ENCODE measurements at regions not wholly inside any gene's neighbourhood (a gene's known extent, or its start where the extent isn't known, plus 50 kb on each side); places are given as distances from the start of the nearest gene placed in this dataset.

DNA sequence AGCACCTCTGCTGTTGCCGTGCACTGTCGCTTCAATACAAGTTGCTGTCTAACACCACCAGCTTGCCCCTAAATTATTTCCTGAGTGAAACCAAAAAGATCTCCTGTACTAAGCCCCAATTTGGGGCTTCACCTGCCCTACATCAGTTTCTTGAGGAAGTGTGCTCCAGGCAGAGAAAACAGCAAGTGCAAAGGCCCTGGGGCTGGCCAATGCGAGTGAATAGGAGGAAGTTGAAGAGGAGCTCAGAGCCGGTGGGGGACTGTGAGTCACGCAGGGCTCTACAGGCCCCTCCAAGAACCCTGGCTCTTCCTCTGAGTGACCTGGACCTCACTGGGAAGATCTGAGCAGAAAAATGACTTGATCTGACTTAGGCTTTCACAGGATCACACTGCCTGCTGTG is 117.2 kb downstream of the IPO8 start:
- no peaks in the 10 kb centered on the region for H3K4me1 ChIP-seq
- TF ChIP-seq, protein P1, sequence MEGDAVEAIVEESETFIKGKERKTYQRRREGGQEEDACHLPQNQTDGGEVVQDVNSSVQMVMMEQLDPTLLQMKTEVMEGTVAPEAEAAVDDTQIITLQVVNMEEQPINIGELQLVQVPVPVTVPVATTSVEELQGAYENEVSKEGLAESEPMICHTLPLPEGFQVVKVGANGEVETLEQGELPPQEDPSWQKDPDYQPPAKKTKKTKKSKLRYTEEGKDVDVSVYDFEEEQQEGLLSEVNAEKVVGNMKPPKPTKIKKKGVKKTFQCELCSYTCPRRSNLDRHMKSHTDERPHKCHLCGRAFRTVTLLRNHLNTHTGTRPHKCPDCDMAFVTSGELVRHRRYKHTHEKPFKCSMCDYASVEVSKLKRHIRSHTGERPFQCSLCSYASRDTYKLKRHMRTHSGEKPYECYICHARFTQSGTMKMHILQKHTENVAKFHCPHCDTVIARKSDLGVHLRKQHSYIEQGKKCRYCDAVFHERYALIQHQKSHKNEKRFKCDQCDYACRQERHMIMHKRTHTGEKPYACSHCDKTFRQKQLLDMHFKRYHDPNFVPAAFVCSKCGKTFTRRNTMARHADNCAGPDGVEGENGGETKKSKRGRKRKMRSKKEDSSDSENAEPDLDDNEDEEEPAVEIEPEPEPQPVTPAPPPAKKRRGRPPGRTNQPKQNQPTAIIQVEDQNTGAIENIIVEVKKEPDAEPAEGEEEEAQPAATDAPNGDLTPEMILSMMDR (IDR thresholded peaks at IDR 0.05 in 4 of 5, conservative IDR thresholded peaks at IDR 0.05 in 1 of 5): no peak
- no peak for TF ChIP-seq POLR2A (IDR thresholded peaks at IDR 0.05)
- no peaks in the 10 kb centered on the region for H3K27me3 ChIP-seq
- no peak for ATAC-seq
- intact Hi-C loops (cut with DNase I; ENCODE audit: low total_unique reads) (no loop called here), in situ Hi-C loops (cut with MboI; ENCODE audit: low sequenced_read_pairs in 4 of 4) (no loop called here)
- H3K27ac ChIP-seq: no peak overlapping the region
- no peaks in the 10 kb centered on the region for H3K36me3 ChIP-seq
- DNase-seq: no peak
- H3K4me3 ChIP-seq: no peak overlapping the region
- H3K9me3 ChIP-seq: no peaks in the 10 kb centered on the region

DNA sequence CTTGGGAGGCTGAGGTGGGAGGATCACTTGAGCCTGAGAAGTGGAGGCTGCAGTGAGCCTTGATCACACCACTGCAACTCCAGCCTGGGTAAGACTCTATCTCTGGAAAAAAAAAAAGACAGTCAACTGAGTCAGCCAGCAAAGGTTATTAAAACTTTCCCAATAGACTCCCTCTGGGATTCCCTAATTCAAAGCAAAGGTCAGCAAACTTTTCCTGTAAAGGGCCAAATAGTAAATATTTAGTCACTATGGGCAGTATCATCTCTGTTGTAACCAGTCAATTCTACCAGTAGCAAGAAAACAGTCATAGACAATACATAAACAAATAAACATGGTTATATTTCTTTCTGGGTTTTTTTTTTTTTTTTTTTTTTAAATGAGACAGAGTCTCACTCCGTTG is 122.5 kb downstream of the IPO8 start:
- H3K27ac ChIP-seq: no peak overlapping the region

DNA sequence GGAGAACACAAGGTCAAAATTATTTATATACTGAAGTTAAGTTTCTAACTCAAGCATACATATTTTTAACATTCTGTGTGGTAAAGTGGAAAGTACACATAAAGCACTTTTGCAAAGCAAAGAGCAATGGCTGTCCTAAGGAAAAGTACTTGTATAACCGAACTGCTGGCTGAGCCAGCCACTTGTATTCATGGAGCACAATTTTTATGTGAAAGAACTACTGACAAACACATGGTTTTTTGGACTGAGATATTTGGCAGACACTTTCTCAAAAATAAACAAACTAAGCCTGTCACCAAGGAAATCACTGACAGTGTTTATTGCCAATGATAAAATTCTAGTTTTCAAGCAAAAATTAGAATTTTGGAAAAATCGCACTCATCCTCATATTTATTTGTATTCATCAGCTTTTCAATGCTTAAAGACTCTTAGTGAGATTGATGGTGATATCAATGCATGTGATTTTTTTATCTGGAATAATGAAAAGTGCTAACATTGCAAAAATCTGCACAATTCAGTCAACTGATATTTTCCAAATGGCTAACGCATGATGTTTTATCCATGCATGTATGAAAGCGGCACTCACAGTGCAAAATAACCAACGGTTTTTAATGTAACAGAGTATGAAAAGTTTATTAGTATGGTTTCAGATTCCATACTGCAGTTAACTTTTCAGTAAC is 125.3 kb downstream of the IPO8 start:
- Histone ChIP-seq H3K27ac (no peak overlapping the region), H3K4me3 (no peak overlapping the region), H3K27me3 (no peaks in the 10 kb centered on the region), H3K4me1 (no peaks in the 10 kb centered on the region), H3K9me3 (no peaks in the 10 kb centered on the region), H3K36me3 (no peaks in the 10 kb centered on the region)
- ATAC-seq (no peak), DNase-seq (no peak)
- in situ Hi-C loops (cut with MboI; ENCODE audit: low sequenced_read_pairs in 4 of 4): no loop called here
- intact Hi-C loops (cut with DNase I; ENCODE audit: low total_unique reads): no loop called here
- no peak for TF ChIP-seq POLR2A (IDR thresholded peaks at IDR 0.05)
- TF ChIP-seq, protein P1 (IDR thresholded peaks at IDR 0.05 in 4 of 5, conservative IDR thresholded peaks at IDR 0.05 in 1 of 5): no peak

More for the DNA sequence above, 122.5 kb downstream of the IPO8 start:
- intact Hi-C loops (cut with DNase I; ENCODE audit: low total_unique reads) (no loop called here), in situ Hi-C loops (cut with MboI; ENCODE audit: low sequenced_read_pairs in 4 of 4) (no loop called here)
- H3K4me3 ChIP-seq: no peak overlapping the region
- H3K36me3 ChIP-seq: no peaks in the 10 kb centered on the region
- no peaks in the 10 kb centered on the region for H3K9me3 ChIP-seq
- TF ChIP-seq, protein P1 (IDR thresholded peaks at IDR 0.05 in 4 of 5, conservative IDR thresholded peaks at IDR 0.05 in 1 of 5): no peak
- no peak for TF ChIP-seq POLR2A (IDR thresholded peaks at IDR 0.05)
- no peaks in the 10 kb centered on the region for H3K4me1 ChIP-seq
- no peak for ATAC-seq
- no peaks in the 10 kb centered on the region for H3K27me3 ChIP-seq
- DNase-seq: no peak

DNA sequence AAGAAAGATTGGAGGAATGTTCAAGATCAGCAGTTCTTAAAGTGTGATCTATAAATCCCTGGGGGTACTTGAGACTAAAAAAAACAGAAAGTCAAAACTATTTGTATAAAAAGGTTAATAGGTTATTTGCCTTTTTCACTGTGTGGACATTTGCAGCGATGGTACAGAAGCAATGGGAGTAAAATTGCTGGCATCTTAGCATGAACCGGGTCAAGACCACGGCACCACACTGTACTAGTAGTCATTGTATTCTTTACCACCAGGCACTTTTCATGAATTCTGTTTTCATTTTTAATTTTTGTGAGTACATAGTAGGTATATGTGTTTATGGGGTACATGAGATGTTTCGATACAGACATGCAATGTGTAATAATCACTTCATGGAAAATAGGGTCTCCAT is 126.2 kb downstream of the IPO8 start:
- no peaks in the 10 kb centered on the region for H3K9me3 ChIP-seq
- DNase-seq (no peak), ATAC-seq (no peak)
- no peak overlapping the region for H3K4me3 ChIP-seq
- no peaks in the 10 kb centered on the region for H3K27me3 ChIP-seq
- TF ChIP-seq, protein P1 (IDR thresholded peaks at IDR 0.05 in 4 of 5, conservative IDR thresholded peaks at IDR 0.05 in 1 of 5): no peak
- no peak for TF ChIP-seq POLR2A (IDR thresholded peaks at IDR 0.05)
- H3K27ac ChIP-seq: no peak overlapping the region
- in situ Hi-C loops (cut with MboI; ENCODE audit: low sequenced_read_pairs in 4 of 4) (no loop called here), intact Hi-C loops (cut with DNase I; ENCODE audit: low total_unique reads) (no loop called here)
- no peaks in the 10 kb centered on the region for H3K4me1 ChIP-seq
- no peaks in the 10 kb centered on the region for H3K36me3 ChIP-seq

DNA sequence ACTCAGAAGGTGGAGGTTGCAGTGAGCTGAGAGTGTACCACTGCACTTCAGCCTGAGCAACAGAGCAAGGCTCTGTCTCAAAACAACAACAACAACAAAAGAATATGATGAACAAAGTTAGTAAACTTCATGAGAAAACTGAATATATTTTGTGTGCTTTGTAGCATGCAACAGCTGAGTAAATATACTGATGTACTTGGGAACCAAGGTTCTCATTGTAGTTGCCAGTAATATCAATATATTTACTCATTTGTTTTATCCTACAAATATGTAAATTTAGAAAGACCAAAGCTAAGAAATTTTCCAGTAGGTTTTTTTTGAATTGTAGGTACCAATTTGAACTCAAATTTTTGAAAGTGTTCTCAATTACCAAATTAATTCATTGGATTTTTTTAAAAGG is 127.2 kb downstream of the IPO8 start:
- TF ChIP-seq, protein P1 (IDR thresholded peaks at IDR 0.05 in 4 of 5, conservative IDR thresholded peaks at IDR 0.05 in 1 of 5): no peak
- no peak for TF ChIP-seq POLR2A (IDR thresholded peaks at IDR 0.05)
- H3K27ac ChIP-seq: no peak overlapping the region
- ATAC-seq (no peak), DNase-seq (no peak)
- no peaks in the 10 kb centered on the region for H3K27me3 ChIP-seq
- intact Hi-C loops (cut with DNase I; ENCODE audit: low total_unique reads): no loop called here
- no peaks in the 10 kb centered on the region for H3K9me3 ChIP-seq
- in situ Hi-C loops (cut with MboI; ENCODE audit: low sequenced_read_pairs in 4 of 4): no loop called here
- H3K4me1 ChIP-seq: no peaks in the 10 kb centered on the region
- no peaks in the 10 kb centered on the region for H3K36me3 ChIP-seq
- H3K4me3 ChIP-seq: no peak overlapping the region
